Stimulated activated naive CD8-positive, alpha-beta T cell treated with anti-CD3 and anti-CD28 coated beads, Interleukin-15, Interleukin-2, amounts not matched to agents 100 ng/mL and 50 ng/mL, for 24 hours (primary cell): ENCODE measurements at regions not wholly inside any gene's neighbourhood (a gene's known extent, or its start where the extent isn't known, plus 50 kb on each side); places are given as distances from the start of the nearest gene placed in this dataset.
"Not testable (repeated sequence)": the region's sequence is repeated elsewhere in the genome, so short reads cannot be mapped to it uniquely, and the experiment has no call there.

Experiments used
- H3K27ac Mint-ChIP-seq: one replicate; pipeline ENCODE4 v1.8.0; 2021; ENCODE audit warnings: mild to moderate bottlenecking, mixed read lengths
- H3K27me3 Mint-ChIP-seq: one replicate; pipeline ENCODE4 v1.8.0; 2021; ENCODE audit warnings: mixed read lengths
- H3K36me3 Mint-ChIP-seq: one replicate; pipeline ENCODE4 v1.8.0; 2021; ENCODE audit warnings: low read depth, mixed read lengths
- H3K4me1 Mint-ChIP-seq: one replicate; pipeline ENCODE4 v1.8.0; 2021; ENCODE audit warnings: low read depth, mixed read lengths
- H3K4me3 Mint-ChIP-seq: one replicate; pipeline ENCODE4 v1.8.0; 2021; ENCODE audit warnings: mild to moderate bottlenecking, mixed read lengths
- H3K9me3 Mint-ChIP-seq: one replicate; pipeline ENCODE4 v1.8.0; 2021; ENCODE audit warnings: mixed read lengths

DNA sequence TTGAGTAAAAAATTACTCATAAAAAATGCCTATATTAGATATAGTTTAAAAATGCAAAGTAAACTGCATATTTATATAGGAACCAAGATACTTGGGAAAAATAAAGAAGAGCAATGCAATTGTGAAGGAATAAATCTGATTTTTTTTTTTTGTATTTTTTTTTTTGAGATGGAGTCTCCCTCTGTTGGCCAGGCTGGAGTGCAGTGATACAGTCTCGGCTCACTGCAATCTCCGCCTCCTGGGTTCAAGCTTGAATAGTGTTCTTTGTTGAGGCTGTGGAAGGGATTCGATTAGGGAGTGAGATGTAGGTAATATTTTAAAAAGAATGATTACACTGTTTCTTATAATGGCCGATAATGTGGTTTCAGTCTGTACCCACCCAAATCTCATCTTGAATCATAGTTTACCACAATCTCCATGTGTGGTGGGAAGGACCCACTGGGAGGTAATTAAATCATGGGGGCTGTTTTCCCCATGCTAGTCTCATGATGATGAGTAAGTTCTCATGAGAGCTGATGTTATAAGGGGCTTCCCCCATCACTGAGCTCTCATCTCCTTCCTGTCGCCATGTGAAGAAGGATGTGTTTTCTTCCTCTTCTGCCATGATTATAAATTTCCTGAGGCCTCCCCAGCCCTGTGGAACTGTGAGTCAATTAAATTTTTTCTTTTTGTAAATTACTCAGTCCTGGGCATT is 1765.9 kb downstream of the PLA2G4A start:
- Mint-ChIP-seq H3K27me3 (no peaks in the 10 kb centered on the region), H3K27ac (no peak overlapping the region)

DNA sequence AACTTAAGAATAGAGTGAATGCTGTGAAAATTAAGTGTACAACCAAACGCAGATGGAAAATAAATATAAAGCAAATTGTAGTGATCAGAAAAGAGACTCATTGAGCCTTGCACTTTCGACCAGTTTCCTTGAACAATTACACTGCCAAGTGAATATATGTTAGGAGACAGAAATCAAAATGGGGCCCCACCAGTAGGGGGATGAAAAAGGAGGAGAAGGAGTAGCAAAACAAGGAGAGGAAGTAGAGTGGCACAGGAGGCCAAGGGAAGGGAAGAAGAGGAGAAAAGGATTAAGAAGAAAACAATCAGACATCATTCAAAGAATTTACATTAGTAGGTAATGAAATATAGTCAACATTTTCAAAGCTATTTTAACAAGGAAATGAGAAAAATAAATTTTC is 1770.6 kb downstream of the PLA2G4A start:
- no peaks in the 10 kb centered on the region for H3K27me3 Mint-ChIP-seq
- H3K27ac Mint-ChIP-seq = no peak overlapping the region
- no peaks in the 10 kb centered on the region for H3K9me3 Mint-ChIP-seq
- no peaks in the 10 kb centered on the region for H3K4me1 Mint-ChIP-seq
- H3K4me3 Mint-ChIP-seq = no peak overlapping the region
- H3K36me3 Mint-ChIP-seq = no peaks in the 10 kb centered on the region

More for the DNA sequence above, 1765.9 kb downstream of the PLA2G4A start:
- Mint-ChIP-seq H3K4me1 (no peaks in the 10 kb centered on the region), H3K36me3 (no peaks in the 10 kb centered on the region), H3K4me3 (no peak overlapping the region), H3K9me3 (peaks cover 5% of the 10 kb centered on the region)

DNA sequence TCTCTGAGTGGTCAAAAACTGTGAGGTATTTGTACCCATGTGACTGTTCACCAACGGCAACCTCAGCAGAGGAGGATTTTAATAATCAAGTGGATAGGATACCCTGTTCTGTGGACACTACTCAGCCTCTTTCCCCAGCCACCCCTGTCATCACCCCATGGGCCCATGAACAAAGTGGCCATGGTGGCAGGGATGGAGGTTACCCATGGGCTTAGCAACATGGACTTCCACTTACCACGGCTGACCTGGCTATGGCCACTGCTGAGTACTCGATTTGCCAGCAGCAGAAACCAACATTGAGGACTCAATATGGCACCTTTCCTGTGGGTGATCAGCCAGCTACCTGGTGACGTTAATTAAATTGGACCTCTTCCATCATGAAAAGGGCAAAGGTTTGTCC is 1782.7 kb downstream of the PLA2G4A start:
- no peaks in the 10 kb centered on the region for H3K4me1 Mint-ChIP-seq
- H3K27ac Mint-ChIP-seq = no peak overlapping the region
- H3K36me3 Mint-ChIP-seq = no peaks in the 10 kb centered on the region
- H3K4me3 Mint-ChIP-seq = no peak overlapping the region
- H3K9me3 Mint-ChIP-seq = peaks cover 12% of the 10 kb centered on the region
- H3K27me3 Mint-ChIP-seq = no peaks in the 10 kb centered on the region

DNA sequence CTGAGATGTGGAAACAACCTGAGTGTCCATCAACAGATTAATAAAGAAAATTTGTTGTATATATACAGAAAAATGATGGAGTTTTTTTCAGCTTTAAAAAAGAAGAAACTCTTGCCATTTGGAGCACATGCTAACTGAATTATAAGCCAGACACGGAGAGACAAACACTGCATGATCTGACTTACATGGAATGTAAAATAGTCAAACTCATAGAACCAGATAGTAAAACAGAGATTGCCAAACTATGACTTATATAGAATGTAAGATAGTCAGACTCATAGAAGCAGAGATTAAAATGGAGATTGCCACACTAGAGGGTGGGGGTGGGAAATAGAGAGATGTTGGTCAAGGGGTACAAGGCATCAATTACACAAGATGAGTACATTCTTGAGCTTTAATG is 1786.6 kb downstream of the PLA2G4A start:
- H3K4me1 Mint-ChIP-seq = no peaks in the 10 kb centered on the region
- no peak overlapping the region for H3K27ac Mint-ChIP-seq
- no peaks in the 10 kb centered on the region for H3K27me3 Mint-ChIP-seq
- H3K9me3 Mint-ChIP-seq = peaks cover 12% of the 10 kb centered on the region
- H3K4me3 Mint-ChIP-seq = no peak overlapping the region
- no peaks in the 10 kb centered on the region for H3K36me3 Mint-ChIP-seq

DNA sequence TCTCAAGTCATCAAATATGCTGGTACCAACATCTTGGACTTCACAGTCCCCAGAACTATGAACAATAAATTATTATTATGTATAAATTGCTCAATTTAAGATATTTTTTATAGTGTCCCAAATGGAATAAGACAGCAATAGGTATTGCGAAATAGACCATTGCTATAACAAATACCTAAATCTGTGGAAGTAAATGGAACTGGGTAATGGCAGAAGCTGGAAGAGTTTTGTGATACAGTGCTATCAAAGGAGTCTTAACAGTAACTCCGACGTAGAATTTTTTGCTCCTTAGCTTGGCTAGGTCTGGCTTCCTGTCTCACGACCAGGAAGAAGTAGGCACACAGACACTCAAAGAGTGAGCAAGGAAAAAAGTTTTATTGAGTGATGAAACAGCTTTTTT is 1791.5 kb downstream of the PLA2G4A start:
- no peaks in the 10 kb centered on the region for H3K4me1 Mint-ChIP-seq
- H3K27ac Mint-ChIP-seq = no peak overlapping the region
- no peaks in the 10 kb centered on the region for H3K36me3 Mint-ChIP-seq
- peaks cover 3% of the 10 kb centered on the region for H3K9me3 Mint-ChIP-seq
- no peaks in the 10 kb centered on the region for H3K27me3 Mint-ChIP-seq
- H3K4me3 Mint-ChIP-seq = no peak overlapping the region

DNA sequence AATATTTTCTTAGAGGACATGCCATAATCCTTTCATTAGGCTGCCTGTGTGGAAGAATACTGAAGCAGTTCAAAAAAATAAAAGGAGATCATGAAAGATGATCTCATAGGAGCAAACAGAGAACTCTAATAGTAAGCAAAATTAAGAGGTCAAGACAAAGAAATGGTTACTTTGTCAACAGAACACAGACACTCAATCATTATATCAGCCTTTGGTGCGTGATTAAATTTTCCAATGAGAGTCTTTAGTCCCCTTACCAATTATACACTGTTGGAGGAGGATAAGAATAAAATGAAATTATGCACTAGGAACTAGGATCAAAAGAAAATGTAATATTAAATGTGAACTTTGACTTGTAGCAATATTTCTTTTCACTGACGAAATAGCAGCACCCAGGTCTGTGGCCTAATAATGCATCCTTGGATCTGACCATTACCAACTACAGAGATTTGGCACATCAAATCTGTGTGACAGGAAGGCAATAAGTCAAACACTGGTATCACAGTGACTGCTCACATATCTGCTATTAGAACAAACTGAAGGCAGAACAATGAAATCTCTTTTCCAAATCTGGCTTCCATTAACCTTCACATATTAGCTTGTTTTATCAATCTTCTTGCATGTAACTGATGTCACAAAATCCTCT is 1812.9 kb downstream of the PLA2G4A start:
- Mint-ChIP-seq H3K36me3 (no peaks in the 10 kb centered on the region), H3K9me3 (peaks cover 8% of the 10 kb centered on the region), H3K27me3 (no peaks in the 10 kb centered on the region), H3K4me1 (no peaks in the 10 kb centered on the region), H3K27ac (no peak overlapping the region), H3K4me3 (no peak overlapping the region)

DNA sequence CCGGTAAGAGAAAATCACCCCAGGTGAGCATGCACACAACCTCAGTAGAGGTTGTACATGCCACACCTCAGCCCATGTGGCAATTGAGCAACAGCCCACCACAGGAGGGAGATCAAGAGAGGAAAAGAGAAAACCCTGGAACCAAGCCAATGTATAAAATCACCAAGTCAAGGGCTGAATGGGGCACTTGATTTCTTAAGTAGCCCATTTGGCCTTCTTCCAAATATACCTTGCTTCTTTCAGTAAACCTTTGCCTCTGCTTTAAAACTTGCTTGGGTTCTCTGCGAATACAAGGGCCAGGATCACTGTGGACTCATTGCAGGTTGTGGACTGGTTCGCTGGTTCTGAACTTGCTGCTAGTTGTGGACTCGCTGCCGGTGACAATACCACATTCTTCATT is 1814.0 kb downstream of the PLA2G4A start:
- H3K4me3 Mint-ChIP-seq = no peak overlapping the region
- H3K36me3 Mint-ChIP-seq = no peaks in the 10 kb centered on the region
- no peak overlapping the region for H3K27ac Mint-ChIP-seq
- H3K4me1 Mint-ChIP-seq = no peaks in the 10 kb centered on the region
- peaks cover 8% of the 10 kb centered on the region for H3K9me3 Mint-ChIP-seq
- H3K27me3 Mint-ChIP-seq = no peaks in the 10 kb centered on the region

DNA sequence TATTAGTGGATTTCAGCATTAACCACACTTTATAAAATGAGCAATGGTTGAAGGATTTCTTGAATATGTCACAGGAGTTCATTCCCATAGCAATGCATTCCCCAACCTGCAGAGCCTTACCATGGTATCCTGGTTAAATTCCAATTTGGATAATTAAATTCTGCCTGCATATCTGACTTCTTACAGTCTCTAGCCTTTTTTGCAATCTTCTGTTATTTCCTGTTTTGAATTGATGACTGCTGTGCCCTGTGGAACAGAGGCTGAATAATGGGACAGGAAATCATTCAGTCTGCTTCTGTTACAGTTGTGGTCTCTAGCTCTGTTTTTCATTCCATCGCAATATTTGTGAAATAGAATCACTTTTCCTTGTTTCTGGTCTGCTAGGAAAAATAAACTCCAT is 1823.9 kb downstream of the PLA2G4A start:
- no peaks in the 10 kb centered on the region for H3K27me3 Mint-ChIP-seq
- H3K4me3 Mint-ChIP-seq = no peak overlapping the region
- H3K27ac Mint-ChIP-seq = no peak overlapping the region
- H3K4me1 Mint-ChIP-seq = no peaks in the 10 kb centered on the region
- peaks cover 4% of the 10 kb centered on the region for H3K9me3 Mint-ChIP-seq
- no peaks in the 10 kb centered on the region for H3K36me3 Mint-ChIP-seq

DNA sequence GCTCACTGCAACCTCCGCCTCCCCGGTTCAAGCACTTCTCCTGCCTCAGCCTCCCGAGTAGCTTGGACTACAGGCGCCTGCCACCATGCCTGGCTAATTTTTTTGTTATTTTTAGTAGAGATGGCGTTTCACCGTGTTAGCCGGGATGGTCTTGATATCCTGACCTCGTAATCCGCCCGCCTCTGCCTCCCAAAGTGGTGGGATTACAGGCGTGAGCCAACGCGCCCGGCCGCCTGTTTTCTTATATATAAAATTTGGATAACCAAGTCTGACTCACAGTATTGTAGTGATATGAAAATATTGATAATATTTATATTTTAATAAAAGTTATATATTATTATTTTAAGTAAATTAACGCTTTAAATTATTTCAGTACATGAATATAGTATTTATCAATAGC is 1821.7 kb downstream of the BRINP3 start:
- H3K36me3 Mint-ChIP-seq, H3K27ac Mint-ChIP-seq, H3K9me3 Mint-ChIP-seq, H3K4me1 Mint-ChIP-seq, H3K4me3 Mint-ChIP-seq, H3K27me3 Mint-ChIP-seq: not testable (repeated sequence)

DNA sequence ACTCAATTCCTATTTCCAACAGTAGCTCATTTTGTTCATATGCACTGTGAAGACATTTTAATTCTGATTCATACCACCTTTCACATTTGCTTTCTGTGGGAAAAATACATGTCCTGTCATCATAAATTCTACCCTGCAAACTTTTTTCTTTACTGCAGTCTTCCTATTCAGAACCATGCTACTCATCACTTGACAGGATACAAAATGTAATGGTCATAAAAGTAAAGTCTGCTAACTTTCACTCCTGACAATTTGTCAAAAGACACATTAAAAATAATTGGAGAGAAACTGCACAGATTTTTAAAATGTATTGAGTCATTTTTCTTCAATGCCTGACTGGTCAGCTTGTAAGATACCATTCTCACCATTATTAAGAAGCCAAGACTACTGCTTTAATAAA is 1817.1 kb downstream of the BRINP3 start:
- Mint-ChIP-seq H3K27me3 (no peaks in the 10 kb centered on the region), H3K4me3 (no peak overlapping the region), H3K4me1 (no peaks in the 10 kb centered on the region), H3K27ac (no peak overlapping the region), H3K9me3 (no peaks in the 10 kb centered on the region), H3K36me3 (no peaks in the 10 kb centered on the region)

DNA sequence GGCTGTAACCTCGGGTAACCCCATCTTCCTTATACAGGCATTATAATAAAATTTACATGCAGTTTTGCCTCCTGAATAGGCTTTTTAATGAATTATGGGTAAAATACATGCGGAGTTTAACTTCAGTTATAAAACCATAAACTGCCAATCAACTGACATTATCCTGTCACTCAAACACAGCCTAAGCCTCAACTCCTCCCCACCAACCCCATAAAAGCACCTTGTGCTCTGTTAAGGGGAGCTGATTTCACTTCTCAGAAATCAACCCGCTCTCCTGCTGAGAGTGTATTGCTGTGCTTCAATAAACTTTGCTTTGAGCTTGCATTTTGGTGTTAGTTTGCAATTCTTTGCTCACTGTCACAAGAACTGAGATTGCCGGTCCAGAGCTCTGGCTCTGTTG is 1812.2 kb downstream of the BRINP3 start:
- Mint-ChIP-seq H3K4me1 (no peaks in the 10 kb centered on the region), H3K27me3 (no peaks in the 10 kb centered on the region)

DNA sequence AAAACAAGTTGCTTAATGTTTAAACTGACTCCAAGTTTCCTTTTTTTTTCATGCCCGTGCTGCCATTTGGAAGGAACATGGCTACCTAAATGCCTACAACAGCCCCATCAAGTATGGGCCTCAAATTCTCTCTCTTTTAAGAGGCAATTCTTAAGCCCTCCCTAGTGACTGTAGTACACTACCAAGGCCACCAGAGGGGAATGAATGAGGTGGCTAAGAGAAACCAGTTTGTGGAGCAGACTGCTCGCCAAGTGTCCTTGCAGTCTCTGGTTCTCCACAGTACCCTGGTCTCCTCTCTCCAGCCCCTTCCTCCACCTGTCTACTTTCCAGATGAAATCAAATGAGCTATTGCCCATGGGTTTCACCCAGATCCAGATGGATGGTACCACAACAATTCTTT is 1809.6 kb downstream of the BRINP3 start:
- no peak overlapping the region for H3K4me3 Mint-ChIP-seq
- H3K36me3 Mint-ChIP-seq = no peaks in the 10 kb centered on the region
- no peaks in the 10 kb centered on the region for H3K27me3 Mint-ChIP-seq
- peaks cover 14% of the 10 kb centered on the region for H3K9me3 Mint-ChIP-seq
- no peak overlapping the region for H3K27ac Mint-ChIP-seq
- H3K4me1 Mint-ChIP-seq = no peaks in the 10 kb centered on the region

More for the DNA sequence above, 1812.2 kb downstream of the BRINP3 start:
- Mint-ChIP-seq H3K4me3 (no peak overlapping the region), H3K9me3 (peaks cover 9% of the 10 kb centered on the region), H3K36me3 (no peaks in the 10 kb centered on the region), H3K27ac (no peak overlapping the region)

DNA sequence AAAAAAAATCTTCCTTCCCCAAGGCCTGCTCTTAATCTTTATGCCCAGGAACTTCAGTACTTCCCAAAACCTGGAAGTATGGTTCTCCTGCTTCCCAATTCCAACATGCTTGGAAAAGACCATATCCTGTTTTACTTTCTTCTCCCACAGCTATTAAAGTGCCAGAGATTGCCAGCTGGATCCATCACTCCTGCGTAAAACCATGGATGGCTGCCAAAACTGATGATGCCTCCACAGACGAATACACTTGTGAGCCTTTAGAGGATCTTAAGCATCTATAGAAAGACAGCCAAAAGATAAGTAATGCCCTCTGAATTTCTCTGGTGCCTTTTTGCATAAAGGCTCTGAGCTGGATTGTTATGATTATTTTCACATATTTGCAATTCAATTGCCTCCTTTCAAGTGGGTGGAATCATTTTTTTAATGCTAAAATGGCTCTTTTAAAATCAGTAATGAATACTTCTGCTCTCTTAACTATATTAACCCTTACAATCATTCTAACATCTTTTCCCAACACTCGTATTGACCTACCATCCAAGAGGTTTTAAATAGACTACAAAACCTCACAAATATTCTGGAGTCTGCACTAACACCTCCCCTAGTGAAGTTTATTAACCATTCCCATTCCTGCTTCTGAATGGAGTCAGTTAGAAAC is 1807.8 kb downstream of the BRINP3 start:
- Mint-ChIP-seq H3K9me3 (peaks cover 16% of the 10 kb centered on the region), H3K27ac (no peak overlapping the region), H3K4me3 (no peak overlapping the region), H3K27me3 (no peaks in the 10 kb centered on the region), H3K36me3 (no peaks in the 10 kb centered on the region), H3K4me1 (no peaks in the 10 kb centered on the region)

DNA sequence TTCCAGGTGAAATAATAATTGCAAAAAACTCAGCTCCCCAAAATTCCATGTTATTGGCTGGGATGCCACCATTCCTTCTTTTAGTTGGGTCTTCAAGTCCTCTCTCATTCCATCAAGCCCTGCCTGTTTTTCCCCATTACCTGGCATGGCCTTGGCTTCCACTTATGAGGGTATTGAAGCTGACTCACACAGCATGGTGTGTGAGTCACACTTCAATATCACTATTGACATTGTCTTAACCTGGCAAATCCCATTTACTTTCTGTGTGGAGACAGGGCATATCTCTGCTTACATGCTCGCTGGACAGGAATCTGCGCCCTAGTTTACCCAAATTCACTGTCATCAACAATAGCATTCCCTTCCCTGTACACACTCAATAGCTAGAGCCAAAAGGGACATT is 1806.8 kb downstream of the BRINP3 start:
- Mint-ChIP-seq H3K36me3 (no peaks in the 10 kb centered on the region), H3K27ac (no peak overlapping the region), H3K4me3 (no peak overlapping the region), H3K4me1 (no peaks in the 10 kb centered on the region), H3K9me3 (peaks cover 21% of the 10 kb centered on the region), H3K27me3 (no peaks in the 10 kb centered on the region)

DNA sequence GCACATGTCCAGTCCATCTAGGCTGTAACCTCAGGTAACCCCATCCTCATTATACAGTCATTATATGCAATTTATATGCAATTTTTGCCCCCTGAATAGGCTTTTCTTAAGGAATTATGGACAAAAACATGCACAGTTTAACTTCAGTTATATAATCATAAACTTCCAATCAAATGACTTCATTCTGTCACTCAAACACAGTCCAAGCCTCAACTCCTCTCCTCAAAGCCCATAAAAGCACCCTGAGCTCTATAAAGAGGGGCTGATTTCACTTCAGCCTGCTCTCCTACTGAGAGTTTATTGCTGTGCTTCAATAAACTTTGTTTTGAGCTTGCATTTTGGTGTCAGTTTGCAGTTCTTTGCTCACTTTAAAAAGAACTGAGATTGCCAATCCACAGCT is 1805.5 kb downstream of the BRINP3 start:
- no peaks in the 10 kb centered on the region for H3K4me1 Mint-ChIP-seq
- peaks cover 21% of the 10 kb centered on the region for H3K9me3 Mint-ChIP-seq

More for the DNA sequence above, 1805.5 kb downstream of the BRINP3 start:
- Mint-ChIP-seq H3K27ac (no peak overlapping the region), H3K4me3 (no peak overlapping the region), H3K27me3 (no peaks in the 10 kb centered on the region), H3K36me3 (no peaks in the 10 kb centered on the region)
